ENCODE measurements at regions not wholly inside any gene's neighbourhood (a gene's known extent, or its start where the extent isn't known, plus 50 kb on each side); places are given as distances from the start of the nearest gene placed in this dataset.

DNA sequence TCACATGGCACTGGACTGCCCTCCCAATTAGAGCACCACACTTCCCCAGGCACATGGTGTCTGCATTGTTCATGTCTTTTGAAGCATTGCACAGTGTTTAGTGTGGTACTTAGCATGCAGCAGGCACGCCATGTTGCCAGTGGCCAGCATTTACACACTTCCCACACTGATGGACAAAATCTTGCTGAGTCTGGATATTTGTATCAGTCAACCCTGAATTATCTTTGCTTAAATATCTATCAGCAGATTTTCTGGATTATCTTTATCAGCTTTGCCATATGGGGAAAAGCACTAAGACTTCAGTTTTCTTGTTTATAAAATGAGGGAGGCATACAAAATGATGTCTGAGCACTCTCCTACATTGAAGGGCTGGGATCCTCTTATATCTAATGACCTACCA is 416.0 kb upstream of the MMADHC start:
- TF ChIP-seq POLR2AphosphoS5 (IDR thresholded peaks at IDR 0.05) = no peak
- TF ChIP-seq, protein P1, sequence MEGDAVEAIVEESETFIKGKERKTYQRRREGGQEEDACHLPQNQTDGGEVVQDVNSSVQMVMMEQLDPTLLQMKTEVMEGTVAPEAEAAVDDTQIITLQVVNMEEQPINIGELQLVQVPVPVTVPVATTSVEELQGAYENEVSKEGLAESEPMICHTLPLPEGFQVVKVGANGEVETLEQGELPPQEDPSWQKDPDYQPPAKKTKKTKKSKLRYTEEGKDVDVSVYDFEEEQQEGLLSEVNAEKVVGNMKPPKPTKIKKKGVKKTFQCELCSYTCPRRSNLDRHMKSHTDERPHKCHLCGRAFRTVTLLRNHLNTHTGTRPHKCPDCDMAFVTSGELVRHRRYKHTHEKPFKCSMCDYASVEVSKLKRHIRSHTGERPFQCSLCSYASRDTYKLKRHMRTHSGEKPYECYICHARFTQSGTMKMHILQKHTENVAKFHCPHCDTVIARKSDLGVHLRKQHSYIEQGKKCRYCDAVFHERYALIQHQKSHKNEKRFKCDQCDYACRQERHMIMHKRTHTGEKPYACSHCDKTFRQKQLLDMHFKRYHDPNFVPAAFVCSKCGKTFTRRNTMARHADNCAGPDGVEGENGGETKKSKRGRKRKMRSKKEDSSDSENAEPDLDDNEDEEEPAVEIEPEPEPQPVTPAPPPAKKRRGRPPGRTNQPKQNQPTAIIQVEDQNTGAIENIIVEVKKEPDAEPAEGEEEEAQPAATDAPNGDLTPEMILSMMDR (IDR thresholded peaks at IDR 0.05 in 8 of 11, conservative IDR thresholded peaks at IDR 0.05 in 3 of 11) = no peak

Data from spleen (tissue), 7 donors.